AG04449 (cell line): ENCODE measurements at regions not wholly inside any gene's neighbourhood (a gene's known extent, or its start where the extent isn't known, plus 50 kb on each side); places are given as distances from the start of the nearest gene placed in this dataset.

ENCODE experiments used
- CTCF ChIA-PET: fragments of 350-600 bp; formaldehyde crosslinking; extraction: SDS; loops from one replicate; lab custom pipeline; 2021; ENCODE audit warnings: antibody characterized with exemption; lab: Yijun Ruan, JAX
- POLR2A ChIA-PET: fragments of 400-600, 350-600 bp; formaldehyde crosslinking; extraction: SDS; loops from one replicate; lab custom pipeline; 2020; ENCODE audit warnings: antibody characterized with exemption, inconsistent platforms; lab: Yijun Ruan, JAX
- DNase-seq: peaks from one replicate; pipeline ENCODE4 v3.0.0-alpha.2; 2010; ENCODE audit warnings: low read depth, low spot score
- H3K4me3 ChIP-seq: 2 replicates; pipeline ENCODE4 v1.5.1; 2011; ENCODE audit warnings: low read depth, mild to moderate bottlenecking, control low read depth, low read length
- TF ChIP-seq, protein P1 (sequence below): IDR thresholded peaks from one replicate; pipeline ENCODE4 v1.5.1; 2011; ENCODE audit warnings: mild to moderate bottlenecking, moderate library complexity, low read length, control low read depth, inconsistent platforms; ENCODE audit not compliant: insufficient read depth; ENCODE audit errors: missing control alignments

DNA sequence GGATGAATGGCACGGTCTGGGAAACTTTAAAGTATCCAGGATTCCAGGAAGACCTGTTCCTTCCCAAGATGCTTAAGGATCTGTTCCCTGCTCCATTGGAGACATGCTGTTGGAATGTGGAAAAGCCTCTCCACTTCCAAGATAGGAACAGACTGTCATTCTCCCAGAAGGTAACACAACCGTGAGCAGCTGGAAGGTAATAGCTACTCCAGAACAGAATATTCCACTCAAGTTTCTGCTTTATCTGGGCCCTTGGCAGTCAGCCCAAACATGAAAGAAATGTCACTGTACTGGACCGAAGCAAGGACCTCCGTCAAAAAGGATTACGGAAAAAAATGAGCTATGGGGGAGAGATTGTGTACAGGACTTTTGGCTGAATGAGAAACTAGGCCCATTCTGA lies 420.9 kb upstream of the NBEA start:
- ChIA-PET POLR2A (no interaction called here), CTCF (no interaction called here)

DNA sequence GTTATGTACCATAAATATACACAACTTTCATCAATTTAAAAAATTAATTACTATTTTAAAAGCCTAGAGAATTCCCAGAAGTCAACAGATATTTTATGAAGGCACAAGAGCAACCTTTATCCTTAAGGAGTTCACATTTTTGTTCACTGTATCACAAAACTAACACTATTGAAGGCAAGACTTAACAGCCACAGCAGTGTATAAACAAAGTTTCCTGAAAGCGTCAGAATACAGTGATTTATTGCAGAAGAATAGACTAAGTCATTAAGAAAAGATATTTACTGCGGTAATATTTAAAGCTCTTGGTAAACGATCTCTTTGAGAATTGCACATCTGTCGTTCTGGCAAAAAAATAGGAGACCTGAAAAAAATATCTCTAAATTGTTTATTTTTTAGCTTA lies 419.3 kb upstream of the NBEA start:
- ChIA-PET CTCF (no interaction called here), POLR2A (no interaction called here)
- DNase-seq, result no peak
- TF ChIP-seq, protein P1, sequence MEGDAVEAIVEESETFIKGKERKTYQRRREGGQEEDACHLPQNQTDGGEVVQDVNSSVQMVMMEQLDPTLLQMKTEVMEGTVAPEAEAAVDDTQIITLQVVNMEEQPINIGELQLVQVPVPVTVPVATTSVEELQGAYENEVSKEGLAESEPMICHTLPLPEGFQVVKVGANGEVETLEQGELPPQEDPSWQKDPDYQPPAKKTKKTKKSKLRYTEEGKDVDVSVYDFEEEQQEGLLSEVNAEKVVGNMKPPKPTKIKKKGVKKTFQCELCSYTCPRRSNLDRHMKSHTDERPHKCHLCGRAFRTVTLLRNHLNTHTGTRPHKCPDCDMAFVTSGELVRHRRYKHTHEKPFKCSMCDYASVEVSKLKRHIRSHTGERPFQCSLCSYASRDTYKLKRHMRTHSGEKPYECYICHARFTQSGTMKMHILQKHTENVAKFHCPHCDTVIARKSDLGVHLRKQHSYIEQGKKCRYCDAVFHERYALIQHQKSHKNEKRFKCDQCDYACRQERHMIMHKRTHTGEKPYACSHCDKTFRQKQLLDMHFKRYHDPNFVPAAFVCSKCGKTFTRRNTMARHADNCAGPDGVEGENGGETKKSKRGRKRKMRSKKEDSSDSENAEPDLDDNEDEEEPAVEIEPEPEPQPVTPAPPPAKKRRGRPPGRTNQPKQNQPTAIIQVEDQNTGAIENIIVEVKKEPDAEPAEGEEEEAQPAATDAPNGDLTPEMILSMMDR, result no peak
- no peak overlapping the region for H3K4me3 ChIP-seq

More for the DNA sequence above, 420.9 kb upstream of the NBEA start:
- TF ChIP-seq, protein P1, result no peak
- H3K4me3 ChIP-seq, result no peak overlapping the region
- no peak for DNase-seq

DNA sequence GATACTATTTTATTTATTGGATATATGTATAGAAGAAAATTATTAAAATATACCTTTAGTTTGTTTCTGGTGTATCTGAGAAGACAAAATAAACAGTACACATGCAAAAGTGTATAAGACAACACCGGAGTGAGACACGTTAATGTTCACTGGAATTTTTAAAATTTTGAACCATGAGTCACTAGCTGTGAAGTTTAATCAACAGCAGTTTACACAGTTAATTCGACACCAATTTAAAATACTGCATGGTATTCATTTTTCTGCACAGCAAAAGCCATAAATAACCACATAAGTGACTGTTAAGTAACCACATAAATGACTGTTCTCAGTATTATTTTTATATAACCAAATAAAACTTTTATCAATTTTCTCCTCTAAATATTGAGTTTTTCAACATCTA lies 418.7 kb upstream of the NBEA start:
- no peak for DNase-seq
- POLR2A ChIA-PET, result no interaction called here
- CTCF ChIA-PET, result no interaction called here
- TF ChIP-seq, protein P1, result no peak
- no peak overlapping the region for H3K4me3 ChIP-seq

DNA sequence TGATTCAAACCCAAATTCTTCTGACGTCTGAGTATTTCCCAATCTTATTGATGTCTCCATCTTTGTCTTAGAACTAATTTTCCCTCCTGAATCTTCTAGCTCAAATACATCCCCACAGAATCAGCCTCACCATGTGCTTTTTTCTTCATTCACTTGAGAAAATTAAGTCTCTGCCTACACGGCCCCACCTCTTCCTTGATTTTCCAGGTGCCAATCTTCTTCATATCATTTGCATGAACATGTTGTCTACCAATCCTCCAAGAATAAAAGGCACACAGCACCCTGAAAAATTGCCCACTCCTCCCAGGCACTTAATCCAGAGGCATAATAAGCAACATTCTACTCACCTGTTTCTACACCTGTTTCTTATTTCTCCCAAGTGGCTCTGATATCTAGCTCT lies 408.1 kb upstream of the NBEA start:
- H3K4me3 ChIP-seq, result no peak overlapping the region
- ChIA-PET CTCF (no interaction called here), POLR2A (no interaction called here)
- no peak for DNase-seq
- TF ChIP-seq, protein P1, result no peak

DNA sequence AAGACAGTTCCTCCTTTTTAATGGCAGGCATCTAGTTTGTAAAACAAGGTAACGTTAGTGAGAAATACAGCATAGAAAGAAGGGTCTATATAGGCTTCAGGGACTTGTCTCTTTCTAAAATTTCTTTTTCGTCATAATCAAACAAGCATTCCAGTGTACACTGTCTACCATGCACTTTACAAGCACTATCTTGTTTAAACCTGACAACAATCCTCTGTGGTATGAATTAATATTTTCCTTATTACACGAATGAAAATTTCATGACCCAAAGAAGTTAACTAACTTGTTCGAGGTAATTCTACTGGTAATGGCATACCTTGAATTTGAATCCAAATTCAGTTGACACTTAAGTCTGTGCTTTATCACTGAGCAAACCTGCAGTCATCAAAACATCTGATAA lies 399.7 kb upstream of the NBEA start:
- TF ChIP-seq, protein P1, result no peak
- DNase-seq, result no peak
- POLR2A ChIA-PET, result no interaction called here
- CTCF ChIA-PET, result no interaction called here
- no peak overlapping the region for H3K4me3 ChIP-seq

DNA sequence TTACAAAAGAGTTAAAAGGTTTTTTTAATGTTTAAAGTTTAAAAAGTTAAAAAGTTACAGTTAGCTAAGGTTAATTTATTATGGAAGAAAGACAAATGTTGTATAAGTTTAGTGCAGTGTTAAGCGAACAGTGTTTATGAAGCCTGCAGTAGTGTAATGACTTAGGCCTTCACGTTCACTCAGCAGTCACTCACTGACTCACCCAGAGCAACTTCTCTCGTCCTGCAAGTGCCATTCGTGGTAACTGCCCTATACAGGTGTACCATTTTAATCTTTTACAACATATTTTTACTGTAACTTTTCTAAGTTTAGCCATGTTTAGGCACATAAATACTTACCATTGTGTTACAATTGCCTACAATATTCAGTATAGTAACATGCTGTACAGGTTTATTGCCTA lies 398.2 kb upstream of the NBEA start:
- DNase-seq, result no peak
- POLR2A ChIA-PET, result no interaction called here
- TF ChIP-seq, protein P1, result no peak
- CTCF ChIA-PET, result no interaction called here
- no peak overlapping the region for H3K4me3 ChIP-seq

DNA sequence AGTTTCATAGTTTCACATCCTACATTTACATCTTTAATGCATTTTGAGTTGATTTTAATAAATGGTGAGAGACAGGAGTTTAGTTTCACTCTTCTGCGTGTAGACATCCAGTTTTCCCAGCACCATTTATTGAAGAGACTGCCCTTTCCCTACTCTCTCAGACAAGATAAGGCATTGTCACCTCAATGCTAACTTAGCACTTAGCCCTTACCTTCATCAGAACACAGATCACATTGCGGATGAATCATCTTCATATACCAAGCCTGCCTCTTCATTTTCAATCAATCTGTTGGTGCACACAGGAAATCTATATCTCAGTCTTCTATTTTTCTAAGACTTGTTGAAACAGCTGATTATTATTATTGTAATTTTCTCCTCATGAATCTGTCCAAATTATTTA lies 396.6 kb upstream of the NBEA start:
- CTCF ChIA-PET, result no interaction called here
- no peak overlapping the region for H3K4me3 ChIP-seq
- TF ChIP-seq, protein P1, result no peak
- POLR2A ChIA-PET, result no interaction called here
- no peak for DNase-seq
